ELF-1 (cell line): ENCODE measurements at regions not wholly inside any gene's neighbourhood (a gene's known extent, or its start where the extent isn't known, plus 50 kb on each side); places are given as distances from the start of the nearest gene placed in this dataset.

Experiments
- DNase-seq: peaks from one replicate; pipeline ENCODE4 v3.0.0-alpha.2; 2016; ENCODE audit warnings: low read depth, low spot score

GRCh38 chr4:120432301-120432860 lies 365.7 kb upstream of the MAD2L1 start:
- no peak for DNase-seq

- DNase-seq = no peak
Observed at GRCh38 chr4:120431180-120431579, 364.5 kb upstream of the MAD2L1 start.

- no peak for DNase-seq
Observed at GRCh38 chr4:120418146-120418545, 351.5 kb upstream of the MAD2L1 start.

- DNase-seq = no peak
Observed at GRCh38 chr4:120415896-120416295, 349.2 kb upstream of the MAD2L1 start.

- no peak for DNase-seq
Observed at GRCh38 chr4:120406960-120407359, 340.3 kb upstream of the MAD2L1 start.

- DNase-seq = no peak
Observed at GRCh38 chr4:120403296-120403695, 336.6 kb upstream of the MAD2L1 start.

- DNase-seq = no peak
Observed at GRCh38 chr4:120400441-120400840, 333.8 kb upstream of the MAD2L1 start.

GRCh38 chr4:120399826-120400225 lies 333.2 kb upstream of the MAD2L1 start:
- no peak for DNase-seq

- no peak for DNase-seq
Observed at GRCh38 chr4:120395746-120396145, 329.1 kb upstream of the MAD2L1 start.

GRCh38 chr4:120355881-120356280 lies 289.2 kb upstream of the MAD2L1 start:
- no peak for DNase-seq

GRCh38 chr4:120354381-120354780 lies 287.7 kb upstream of the MAD2L1 start:
- DNase-seq = no peak

GRCh38 chr4:120353235-120353634 lies 286.6 kb upstream of the MAD2L1 start:
- no peak for DNase-seq

GRCh38 chr4:120352739-120353138 lies 286.1 kb upstream of the MAD2L1 start:
- DNase-seq = no peak

- no peak for DNase-seq
Observed at GRCh38 chr4:120348948-120349347, 282.3 kb upstream of the MAD2L1 start.

GRCh38 chr4:120348521-120348920 lies 281.9 kb upstream of the MAD2L1 start:
- DNase-seq = no peak

- DNase-seq = no peak
Observed at GRCh38 chr4:120331486-120332370, 265.1 kb upstream of the MAD2L1 start.

- DNase-seq = no peak
Observed at GRCh38 chr4:120329386-120329785, 262.7 kb upstream of the MAD2L1 start.

GRCh38 chr4:120327276-120327675 lies 260.6 kb upstream of the MAD2L1 start:
- DNase-seq = peak; percentile 8

- no peak for DNase-seq
Observed at GRCh38 chr4:120319046-120319767, 252.6 kb upstream of the MAD2L1 start.

GRCh38 chr4:120318196-120318846 lies 251.7 kb upstream of the MAD2L1 start:
- peak; percentile 20 for DNase-seq

GRCh38 chr4:120317713-120318112 lies 251.1 kb upstream of the MAD2L1 start:
- DNase-seq = no peak

GRCh38 chr4:120316416-120316815 lies 249.8 kb upstream of the MAD2L1 start:
- no peak for DNase-seq
